ENCODE measurements at regions not wholly inside any gene's neighbourhood (a gene's known extent, or its start where the extent isn't known, plus 50 kb on each side); places are given as distances from the start of the nearest gene placed in this dataset.

GRCh38 chr13:89880201-89880600 is 1467.3 kb upstream of the MIR17HG start:
- TF ChIP-seq, protein P1, sequence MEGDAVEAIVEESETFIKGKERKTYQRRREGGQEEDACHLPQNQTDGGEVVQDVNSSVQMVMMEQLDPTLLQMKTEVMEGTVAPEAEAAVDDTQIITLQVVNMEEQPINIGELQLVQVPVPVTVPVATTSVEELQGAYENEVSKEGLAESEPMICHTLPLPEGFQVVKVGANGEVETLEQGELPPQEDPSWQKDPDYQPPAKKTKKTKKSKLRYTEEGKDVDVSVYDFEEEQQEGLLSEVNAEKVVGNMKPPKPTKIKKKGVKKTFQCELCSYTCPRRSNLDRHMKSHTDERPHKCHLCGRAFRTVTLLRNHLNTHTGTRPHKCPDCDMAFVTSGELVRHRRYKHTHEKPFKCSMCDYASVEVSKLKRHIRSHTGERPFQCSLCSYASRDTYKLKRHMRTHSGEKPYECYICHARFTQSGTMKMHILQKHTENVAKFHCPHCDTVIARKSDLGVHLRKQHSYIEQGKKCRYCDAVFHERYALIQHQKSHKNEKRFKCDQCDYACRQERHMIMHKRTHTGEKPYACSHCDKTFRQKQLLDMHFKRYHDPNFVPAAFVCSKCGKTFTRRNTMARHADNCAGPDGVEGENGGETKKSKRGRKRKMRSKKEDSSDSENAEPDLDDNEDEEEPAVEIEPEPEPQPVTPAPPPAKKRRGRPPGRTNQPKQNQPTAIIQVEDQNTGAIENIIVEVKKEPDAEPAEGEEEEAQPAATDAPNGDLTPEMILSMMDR (IDR thresholded peaks at IDR 0.05; ENCODE audit: poor library complexity): no peak
- TF ChIP-seq EZH2 (IDR thresholded peaks at IDR 0.05; ENCODE audit: borderline replicate concordance): no peak
